GM21381 (cell line): ENCODE measurements at regions not wholly inside any gene's neighbourhood (a gene's known extent, or its start where the extent isn't known, plus 50 kb on each side); places are given as distances from the start of the nearest gene placed in this dataset.
A peak's percentile ranks its signal among the peaks of the same experiment; 100 is the strongest.

Experiments
- ATAC-seq: cut with Tn5 transposase; IDR thresholded peaks from one replicate; pipeline ENCODE4 v1.9.1; 2021; ENCODE audit warnings: mild to moderate bottlenecking, moderate library complexity; ENCODE audit not compliant: unreplicated experiment

- no peak for ATAC-seq
Observed at GRCh38 chr6:156319707-156320106, 457.5 kb upstream of the ARID1B start.

- no peak for ATAC-seq
Observed at GRCh38 chr6:156316583-156317125, 460.5 kb upstream of the ARID1B start.

GRCh38 chr6:156315146-156315545 lies 462.0 kb upstream of the ARID1B start:
- no peak for ATAC-seq

GRCh38 chr6:156313037-156313436 lies 464.1 kb upstream of the ARID1B start:
- ATAC-seq: no peak

GRCh38 chr6:156311291-156311690 lies 465.9 kb upstream of the ARID1B start:
- no peak for ATAC-seq

GRCh38 chr6:156310701-156311100 lies 466.5 kb upstream of the ARID1B start:
- no peak for ATAC-seq

GRCh38 chr6:156309017-156309416 lies 468.2 kb upstream of the ARID1B start:
- ATAC-seq: no peak

GRCh38 chr6:156308604-156309003 lies 468.6 kb upstream of the ARID1B start:
- no peak for ATAC-seq

GRCh38 chr6:156306531-156306930 lies 470.6 kb upstream of the ARID1B start:
- ATAC-seq: no peak

GRCh38 chr6:156283091-156283490 lies 494.1 kb upstream of the ARID1B start:
- ATAC-seq: no peak

GRCh38 chr6:156282087-156282486 lies 495.1 kb upstream of the ARID1B start:
- no peak for ATAC-seq

GRCh38 chr6:156281266-156281665 lies 495.9 kb upstream of the ARID1B start:
- no peak for ATAC-seq

GRCh38 chr6:156280065-156280464 lies 497.1 kb upstream of the ARID1B start:
- no peak for ATAC-seq

- ATAC-seq: peak; percentile 70
Observed at GRCh38 chr6:156279261-156279969, 497.8 kb upstream of the ARID1B start.

- ATAC-seq: no peak
Observed at GRCh38 chr6:156273065-156273711, 504.0 kb upstream of the ARID1B start.

GRCh38 chr6:156269751-156270369 lies 507.3 kb upstream of the ARID1B start:
- ATAC-seq: no peak

- ATAC-seq: no peak
Observed at GRCh38 chr6:156268849-156269248, 508.3 kb upstream of the ARID1B start.

GRCh38 chr6:156262014-156262413 lies 515.2 kb upstream of the ARID1B start:
- ATAC-seq: no peak

- ATAC-seq: no peak
Observed at GRCh38 chr6:156260815-156261214, 516.4 kb upstream of the ARID1B start.

- ATAC-seq: no peak
Observed at GRCh38 chr6:156258981-156259380, 518.2 kb upstream of the ARID1B start.

- ATAC-seq: no peak
Observed at GRCh38 chr6:156256161-156256560, 521.0 kb upstream of the ARID1B start.

- no peak for ATAC-seq
Observed at GRCh38 chr6:156254240-156254639, 522.9 kb upstream of the ARID1B start.
